ENCODE measurements at regions not wholly inside any gene's neighbourhood (a gene's known extent, or its start where the extent isn't known, plus 50 kb on each side); places are given as distances from the start of the nearest gene placed in this dataset.

DNA sequence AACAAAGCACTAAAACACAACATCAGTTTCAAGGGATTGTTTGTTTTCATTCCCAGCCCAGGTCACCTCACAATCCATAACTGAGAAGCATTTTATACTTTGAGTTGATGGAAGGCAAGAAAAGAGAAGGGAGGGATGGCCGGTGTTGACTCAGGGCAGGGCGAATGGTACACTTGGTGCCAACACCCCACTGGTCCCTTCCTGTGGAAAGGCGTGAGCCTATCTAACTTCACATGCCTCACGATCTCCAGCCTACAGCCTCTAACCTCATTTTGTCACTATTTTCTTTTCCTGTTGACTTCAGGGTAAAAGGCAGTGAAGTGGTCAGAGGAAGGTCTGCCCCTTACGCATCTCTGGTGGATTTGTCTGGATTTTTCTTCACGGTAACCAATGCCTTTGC lies 53.5 kb upstream of the SASH1 start:
- DNase-seq (ENCODE audit: low read depth in 1 of 2, low spot score in 1 of 2): no peak
- in situ Hi-C loops (cut with HindIII; ENCODE audit: low pct_unique_long_range_greater_than_20kb, low sequenced_read_pairs): no loop called here
- no peak for TF ChIP-seq JUND (IDR thresholded peaks at IDR 0.05; ENCODE audit: low read depth)

GRCh38 chr6:148291876-148292275 lies 50.8 kb upstream of the SASH1 start:
- in situ Hi-C loops (cut with HindIII; ENCODE audit: low pct_unique_long_range_greater_than_20kb, low sequenced_read_pairs): no loop called here
- DNase-seq (ENCODE audit: low read depth in 1 of 2, low spot score in 1 of 2): no peak

More at GRCh38 chr6:148291876-148292275, 50.8 kb upstream of the SASH1 start:
- no peak for TF ChIP-seq JUND (IDR thresholded peaks at IDR 0.05; ENCODE audit: low read depth)
